ENCODE measurements at regions not wholly inside any gene's neighbourhood (a gene's known extent, or its start where the extent isn't known, plus 50 kb on each side); places are given as distances from the start of the nearest gene placed in this dataset.

- no peaks in the 10 kb centered on the region for H3K9me2 ChIP-seq (ENCODE audit: insufficient read depth, low read length)
- H3K27me3 ChIP-seq (ENCODE audit: insufficient read depth, low read depth, low read length): no peaks in the 10 kb centered on the region
- no peak overlapping the region for H2AFZ ChIP-seq (ENCODE audit: low read depth, low read length)
- H3K9ac ChIP-seq (ENCODE audit: low read length): no peak overlapping the region
- H3K9me3 ChIP-seq (ENCODE audit: low read length): no peaks in the 10 kb centered on the region
- H4K20me1 ChIP-seq (ENCODE audit: insufficient read depth): no peaks in the 10 kb centered on the region
- no peak overlapping the region for H3K27ac ChIP-seq (ENCODE audit: low read length)
- H3F3A ChIP-seq (ENCODE audit: insufficient read depth, low read length, poor library complexity, severe bottlenecking): no peaks in the 10 kb centered on the region
- H3K79me2 ChIP-seq (replicated peaks; ENCODE audit: insufficient read depth, low read length): no peaks in the 10 kb centered on the region
- H3K36me3 ChIP-seq (ENCODE audit: insufficient read depth, low read length): no peaks in the 10 kb centered on the region
- TF ChIP-seq EP300 (conservative IDR thresholded peaks at IDR 0.05; ENCODE audit: poor library complexity, severe bottlenecking) (no peak), RAD21 (conservative IDR thresholded peaks at IDR 0.05) (no peak), SMC3 (conservative IDR thresholded peaks at IDR 0.05; ENCODE audit: poor library complexity) (no peak), POLR2AphosphoS5 (IDR thresholded peaks at IDR 0.05) (no peak), TAF1 (IDR thresholded peaks at IDR 0.05; ENCODE audit: low read depth) (no peak), REST (IDR thresholded peaks at IDR 0.05; ENCODE audit: borderline replicate concordance) (no peak), MXI1 (conservative IDR thresholded peaks at IDR 0.05; ENCODE audit: poor library complexity, severe bottlenecking) (no peak)
- no peak overlapping the region for H3K4me3 ChIP-seq (ENCODE audit: low read length)
- H3K4me2 ChIP-seq (ENCODE audit: low read length): no peak overlapping the region
Measured at GRCh38 chr13:78430811-78431210, 172.5 kb downstream of the POU4F1 start.

GRCh38 chr13:78430166-78430791, 173.1 kb downstream of the POU4F1 start:
- no peak overlapping the region for H3K4me3 ChIP-seq (ENCODE audit: low read length)
- H3F3A ChIP-seq (ENCODE audit: insufficient read depth, low read length, poor library complexity, severe bottlenecking): no peaks in the 10 kb centered on the region
- H4K20me1 ChIP-seq (ENCODE audit: insufficient read depth): no peaks in the 10 kb centered on the region
- no peaks in the 10 kb centered on the region for H3K79me2 ChIP-seq (replicated peaks; ENCODE audit: insufficient read depth, low read length)
- no peaks in the 10 kb centered on the region for H3K9me3 ChIP-seq (ENCODE audit: low read length)
- no peaks in the 10 kb centered on the region for H3K27me3 ChIP-seq (ENCODE audit: insufficient read depth, low read depth, low read length)
- H3K36me3 ChIP-seq (ENCODE audit: insufficient read depth, low read length): no peaks in the 10 kb centered on the region
- TF ChIP-seq RAD21 (conservative IDR thresholded peaks at IDR 0.05): no peak
- no peak for TF ChIP-seq EP300 (conservative IDR thresholded peaks at IDR 0.05; ENCODE audit: poor library complexity, severe bottlenecking)
- TF ChIP-seq POLR2AphosphoS5 (IDR thresholded peaks at IDR 0.05): no peak
- TF ChIP-seq MXI1 (conservative IDR thresholded peaks at IDR 0.05; ENCODE audit: poor library complexity, severe bottlenecking): no peak
- no peak for TF ChIP-seq REST (IDR thresholded peaks at IDR 0.05; ENCODE audit: borderline replicate concordance)
- no peak overlapping the region for H2AFZ ChIP-seq (ENCODE audit: low read depth, low read length)
- H3K27ac ChIP-seq (ENCODE audit: low read length): no peak overlapping the region
- H3K4me2 ChIP-seq (ENCODE audit: low read length): no peak overlapping the region
- no peaks in the 10 kb centered on the region for H3K9me2 ChIP-seq (ENCODE audit: insufficient read depth, low read length)
- H3K9ac ChIP-seq (ENCODE audit: low read length): no peak overlapping the region

Measured in neural cell (in vitro differentiated cells).